Thyroid gland (tissue), 4 donors: ENCODE measurements at regions not wholly inside any gene's neighbourhood (a gene's known extent, or its start where the extent isn't known, plus 50 kb on each side); places are given as distances from the start of the nearest gene placed in this dataset.

Source experiments
- POLR2A ChIP-seq, 2 donors: fragments of 450-650 bp; IDR thresholded peaks; one replicate each; pipeline ENCODE4 v1.6.1; 2017; ENCODE audit warnings: antibody characterized with exemption in 2 of 2, mild to moderate bottlenecking in 2 of 2, moderate library complexity in 1 of 2
- TF ChIP-seq, protein P1 (sequence below), 6 experiments: fragments of 200-600 bp in 3 of 6; fragments of 450-650 bp in 3 of 6; sonication (generic) in 3 of 6; IDR thresholded peaks; one replicate each; pipeline ENCODE4 v1.5.1; 2016 to 2019; ENCODE audit warnings: antibody characterized with exemption in 6 of 6, mild to moderate bottlenecking in 2 of 6, inconsistent platforms in 1 of 6, moderate library complexity in 1 of 6

DNA sequence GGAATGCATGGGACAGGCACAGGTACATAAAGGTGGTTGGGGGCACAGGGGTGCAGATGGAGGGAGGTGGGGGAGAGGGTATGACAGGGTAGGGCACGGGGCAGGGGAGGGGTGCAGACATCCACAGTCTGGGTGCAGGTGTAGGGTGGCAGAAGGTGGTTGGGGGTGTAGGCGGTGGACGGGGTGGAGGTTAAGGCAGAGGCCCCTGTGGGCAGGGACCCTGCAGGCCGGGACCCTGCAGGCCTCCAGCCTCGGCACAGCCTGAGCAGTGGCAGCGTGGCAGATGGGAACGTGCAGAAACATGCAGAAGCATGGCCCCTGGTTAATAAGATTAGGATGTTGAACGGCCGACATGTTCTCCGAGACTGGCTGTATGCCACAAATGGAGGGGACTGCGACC, 115.2 kb downstream of the RBFOX3 start:
- no peak for TF ChIP-seq POLR2A (IDR thresholded peaks at IDR 0.05)
- TF ChIP-seq, protein P1, sequence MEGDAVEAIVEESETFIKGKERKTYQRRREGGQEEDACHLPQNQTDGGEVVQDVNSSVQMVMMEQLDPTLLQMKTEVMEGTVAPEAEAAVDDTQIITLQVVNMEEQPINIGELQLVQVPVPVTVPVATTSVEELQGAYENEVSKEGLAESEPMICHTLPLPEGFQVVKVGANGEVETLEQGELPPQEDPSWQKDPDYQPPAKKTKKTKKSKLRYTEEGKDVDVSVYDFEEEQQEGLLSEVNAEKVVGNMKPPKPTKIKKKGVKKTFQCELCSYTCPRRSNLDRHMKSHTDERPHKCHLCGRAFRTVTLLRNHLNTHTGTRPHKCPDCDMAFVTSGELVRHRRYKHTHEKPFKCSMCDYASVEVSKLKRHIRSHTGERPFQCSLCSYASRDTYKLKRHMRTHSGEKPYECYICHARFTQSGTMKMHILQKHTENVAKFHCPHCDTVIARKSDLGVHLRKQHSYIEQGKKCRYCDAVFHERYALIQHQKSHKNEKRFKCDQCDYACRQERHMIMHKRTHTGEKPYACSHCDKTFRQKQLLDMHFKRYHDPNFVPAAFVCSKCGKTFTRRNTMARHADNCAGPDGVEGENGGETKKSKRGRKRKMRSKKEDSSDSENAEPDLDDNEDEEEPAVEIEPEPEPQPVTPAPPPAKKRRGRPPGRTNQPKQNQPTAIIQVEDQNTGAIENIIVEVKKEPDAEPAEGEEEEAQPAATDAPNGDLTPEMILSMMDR (IDR thresholded peaks at IDR 0.05) = no peak
